ENCODE measurements at regions not wholly inside any gene's neighbourhood (a gene's known extent, or its start where the extent isn't known, plus 50 kb on each side); places are given as distances from the start of the nearest gene placed in this dataset.

GRCh38 chr2:198825534-198825933 is 632.2 kb downstream of the SATB2 start:
- no peak overlapping the region for H3K27ac Mint-ChIP-seq
- no peaks in the 10 kb centered on the region for H3K36me3 Mint-ChIP-seq (ENCODE audit: low read depth)
- CTCF ChIA-PET, result no interaction called here
- intact Hi-C loops (cut with DNase I, micrococcal nuclease), result no loop called here
- H3K27me3 Mint-ChIP-seq, result no peaks in the 10 kb centered on the region
- H3K4me1 Mint-ChIP-seq (ENCODE audit: low read depth), result no peaks in the 10 kb centered on the region
- H3K9me3 Mint-ChIP-seq, result no peaks in the 10 kb centered on the region
- TF ChIP-seq, protein P1, sequence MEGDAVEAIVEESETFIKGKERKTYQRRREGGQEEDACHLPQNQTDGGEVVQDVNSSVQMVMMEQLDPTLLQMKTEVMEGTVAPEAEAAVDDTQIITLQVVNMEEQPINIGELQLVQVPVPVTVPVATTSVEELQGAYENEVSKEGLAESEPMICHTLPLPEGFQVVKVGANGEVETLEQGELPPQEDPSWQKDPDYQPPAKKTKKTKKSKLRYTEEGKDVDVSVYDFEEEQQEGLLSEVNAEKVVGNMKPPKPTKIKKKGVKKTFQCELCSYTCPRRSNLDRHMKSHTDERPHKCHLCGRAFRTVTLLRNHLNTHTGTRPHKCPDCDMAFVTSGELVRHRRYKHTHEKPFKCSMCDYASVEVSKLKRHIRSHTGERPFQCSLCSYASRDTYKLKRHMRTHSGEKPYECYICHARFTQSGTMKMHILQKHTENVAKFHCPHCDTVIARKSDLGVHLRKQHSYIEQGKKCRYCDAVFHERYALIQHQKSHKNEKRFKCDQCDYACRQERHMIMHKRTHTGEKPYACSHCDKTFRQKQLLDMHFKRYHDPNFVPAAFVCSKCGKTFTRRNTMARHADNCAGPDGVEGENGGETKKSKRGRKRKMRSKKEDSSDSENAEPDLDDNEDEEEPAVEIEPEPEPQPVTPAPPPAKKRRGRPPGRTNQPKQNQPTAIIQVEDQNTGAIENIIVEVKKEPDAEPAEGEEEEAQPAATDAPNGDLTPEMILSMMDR (IDR thresholded peaks at IDR 0.05), result no peak
- POLR2A ChIA-PET, result no interaction called here
- Histone ChIP-seq H3K9me3 (ENCODE audit: control insufficient read depth in 1 of 2, insufficient read depth in 1 of 2, low read length in 2 of 2) (no peaks in the 10 kb centered on the region), H3K36me3 (ENCODE audit: insufficient read depth, low read length) (no peaks in the 10 kb centered on the region), H3K27ac (ENCODE audit: low read depth in 1 of 2, low read length in 2 of 2) (no peak overlapping the region), H3K4me3 (ENCODE audit: low read length) (no peak overlapping the region), H3K27me3 (ENCODE audit: control insufficient read depth in 1 of 2, insufficient read depth in 2 of 2, low read length in 2 of 2) (no peaks in the 10 kb centered on the region), H3K4me1 (ENCODE audit: insufficient read depth, low read length) (no peaks in the 10 kb centered on the region)
- H3K4me3 Mint-ChIP-seq, result no peak overlapping the region
- no peak for DNase-seq
- ATAC-seq (ENCODE audit: poor library complexity), result no peak

DNA sequence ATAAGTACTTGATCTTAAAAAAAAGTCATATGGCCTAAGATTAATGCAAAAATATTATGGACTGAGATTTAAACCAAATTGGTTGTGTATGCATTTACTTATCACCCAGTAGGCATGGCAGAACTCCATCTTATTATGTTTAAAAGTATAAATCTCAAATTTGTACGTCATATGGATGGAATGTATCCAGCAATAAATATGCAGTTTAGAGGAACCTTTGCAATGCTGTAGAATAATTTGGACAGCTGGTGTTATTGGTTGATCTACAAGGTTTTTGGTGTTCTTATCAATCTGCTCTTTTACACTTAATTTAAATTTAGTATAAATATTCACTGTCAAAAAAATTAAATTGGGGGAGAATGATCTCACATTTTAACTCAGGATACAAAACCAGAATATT is 640.2 kb downstream of the SATB2 start:
- Histone ChIP-seq H3K27me3 (ENCODE audit: control insufficient read depth in 1 of 2, insufficient read depth in 2 of 2, low read length in 2 of 2) (no peaks in the 10 kb centered on the region), H3K9me3 (ENCODE audit: control insufficient read depth in 1 of 2, insufficient read depth in 1 of 2, low read length in 2 of 2) (no peaks in the 10 kb centered on the region), H3K4me3 (ENCODE audit: low read length) (no peak overlapping the region), H3K27ac (ENCODE audit: low read depth in 1 of 2, low read length in 2 of 2) (no peak overlapping the region), H3K36me3 (ENCODE audit: insufficient read depth, low read length) (no peaks in the 10 kb centered on the region), H3K4me1 (ENCODE audit: insufficient read depth, low read length) (no peaks in the 10 kb centered on the region)
- DNase-seq (no peak), ATAC-seq (ENCODE audit: poor library complexity) (no peak)
- intact Hi-C loops (cut with DNase I, micrococcal nuclease), result no loop called here
- CTCF ChIA-PET, result no interaction called here
- POLR2A ChIA-PET, result no interaction called here
- H3K4me1 Mint-ChIP-seq (ENCODE audit: low read depth), result no peaks in the 10 kb centered on the region
- TF ChIP-seq, protein P1 (IDR thresholded peaks at IDR 0.05), result no peak
- no peak overlapping the region for H3K27ac Mint-ChIP-seq
- no peaks in the 10 kb centered on the region for H3K9me3 Mint-ChIP-seq
- H3K27me3 Mint-ChIP-seq, result no peaks in the 10 kb centered on the region
- no peak overlapping the region for H3K4me3 Mint-ChIP-seq
- H3K36me3 Mint-ChIP-seq (ENCODE audit: low read depth), result no peaks in the 10 kb centered on the region

DNA sequence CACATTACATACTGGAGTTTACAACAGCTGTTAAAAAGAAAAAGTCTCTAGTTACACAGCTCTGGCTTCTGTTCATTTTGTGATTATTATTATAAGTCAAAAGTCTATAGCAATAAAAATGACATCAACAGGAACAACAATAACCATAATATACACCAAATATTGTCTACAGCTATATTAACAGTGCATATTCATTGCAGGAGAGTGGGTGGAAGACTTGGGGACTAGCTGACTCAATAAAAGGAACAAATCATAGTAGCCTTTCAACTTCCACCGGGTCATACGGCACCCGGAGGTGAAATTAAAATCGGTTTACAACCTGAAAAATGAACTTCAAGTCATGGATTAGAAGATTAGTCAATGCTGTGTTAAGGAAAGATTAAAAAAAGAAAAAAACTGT is 642.1 kb downstream of the SATB2 start:
- no peak for ATAC-seq (ENCODE audit: poor library complexity)
- Histone ChIP-seq H3K27me3 (ENCODE audit: control insufficient read depth in 1 of 2, insufficient read depth in 2 of 2, low read length in 2 of 2) (no peaks in the 10 kb centered on the region), H3K4me3 (ENCODE audit: low read length) (no peak overlapping the region), H3K36me3 (ENCODE audit: insufficient read depth, low read length) (no peaks in the 10 kb centered on the region), H3K27ac (ENCODE audit: low read depth in 1 of 2, low read length in 2 of 2) (no peak overlapping the region), H3K4me1 (ENCODE audit: insufficient read depth, low read length) (no peaks in the 10 kb centered on the region), H3K9me3 (ENCODE audit: control insufficient read depth in 1 of 2, insufficient read depth in 1 of 2, low read length in 2 of 2) (no peaks in the 10 kb centered on the region)
- no peak overlapping the region for H3K4me3 Mint-ChIP-seq
- no peaks in the 10 kb centered on the region for H3K9me3 Mint-ChIP-seq
- intact Hi-C loops (cut with DNase I, micrococcal nuclease), result no loop called here
- DNase-seq, result no peak
- TF ChIP-seq, protein P1 (IDR thresholded peaks at IDR 0.05), result no peak
- CTCF ChIA-PET, result no interaction called here
- no peak overlapping the region for H3K27ac Mint-ChIP-seq
- no peaks in the 10 kb centered on the region for H3K36me3 Mint-ChIP-seq (ENCODE audit: low read depth)
- POLR2A ChIA-PET, result no interaction called here
- no peaks in the 10 kb centered on the region for H3K27me3 Mint-ChIP-seq
- no peaks in the 10 kb centered on the region for H3K4me1 Mint-ChIP-seq (ENCODE audit: low read depth)
